HUES64 (cell line): ENCODE measurements at regions not wholly inside any gene's neighbourhood (a gene's known extent, or its start where the extent isn't known, plus 50 kb on each side); places are given as distances from the start of the nearest gene placed in this dataset.
A peak's percentile ranks its signal among the peaks of the same experiment; 100 is the strongest.

ENCODE experiments used
- H3K27ac ChIP-seq: 2 replicates; pipeline ENCODE4 v1.7.0; 2013; ENCODE audit warnings: low read depth, low read length, inconsistent platforms
- H3K27me3 ChIP-seq: 2 replicates; pipeline ENCODE4 v1.6.1; 2013; ENCODE audit warnings: mild to moderate bottlenecking, low read length; ENCODE audit not compliant: insufficient read depth
- H3K36me3 ChIP-seq: 2 replicates; pipeline ENCODE4 v1.6.1; 2013; ENCODE audit warnings: mild to moderate bottlenecking, low read length; ENCODE audit not compliant: insufficient read depth
- H3K4me1 ChIP-seq: 2 replicates; pipeline ENCODE4 v1.6.1; 2013; ENCODE audit warnings: mild to moderate bottlenecking, low read length, moderate library complexity; ENCODE audit not compliant: insufficient read depth
- H3K4me3 ChIP-seq: 2 replicates; pipeline ENCODE4 v1.5.1; 2013; ENCODE audit warnings: mild to moderate bottlenecking, low read length, moderate library complexity
- H3K9ac ChIP-seq: 2 replicates; pipeline ENCODE4 v1.6.1; 2013; ENCODE audit warnings: mild to moderate bottlenecking, low read depth, low read length
- H3K9me3 ChIP-seq: 2 replicates; pipeline ENCODE4 v1.6.1; 2013; ENCODE audit warnings: low read depth, low read length; ENCODE audit not compliant: insufficient read depth
- WGBS: fragments of 150-250, 120-280 bp; methylation state at CpG from one replicate; pipeline ENCODE4 v1.1.7; 2013; ENCODE audit warnings: missing lambda C conversion rate; 5-methylcytosine and 5-hydroxymethylcytosine counted together

GRCh38 chr2:174669336-174669735 lies 71.7 kb upstream of the WIPF1 start:
- 95% methylated on average over 5 of the region's 5 CpGs for WGBS
- no peak overlapping the region for H3K4me3 ChIP-seq
- H3K4me1 ChIP-seq = peaks cover 12% of the 10 kb centered on the region
- no peak overlapping the region for H3K9ac ChIP-seq
- H3K9me3 ChIP-seq = peaks cover 19% of the 10 kb centered on the region
- H3K27ac ChIP-seq = no peak overlapping the region
- peaks cover 10% of the 10 kb centered on the region; the same call in 1 of the 2 replicates for H3K36me3 ChIP-seq
- H3K27me3 ChIP-seq = no peaks in the 10 kb centered on the region

GRCh38 chr2:174668075-174668474 lies 70.5 kb upstream of the WIPF1 start:
- peaks cover 12% of the 10 kb centered on the region for H3K4me1 ChIP-seq

GRCh38 chr2:174667250-174667860 lies 69.8 kb upstream of the WIPF1 start:
- Histone ChIP-seq H3K27ac (no peak overlapping the region), H3K4me3 (no peak overlapping the region), H3K27me3 (no peaks in the 10 kb centered on the region), H3K36me3 (peaks cover 4% of the 10 kb centered on the region; the same call in 1 of the 2 replicates), H3K4me1 (peaks cover 16% of the 10 kb centered on the region), H3K9ac (0 out of 2 replicates have a peak overlapping the region, but pooled peaks have one; percentile 7), H3K9me3 (peaks cover 9% of the 10 kb centered on the region)
- 64% methylated on average over 6 of the region's 6 CpGs for whole genome bisulfite sequencing

More at GRCh38 chr2:174668075-174668474, 70.5 kb upstream of the WIPF1 start:
- H3K4me3 ChIP-seq = no peak overlapping the region
- H3K36me3 ChIP-seq = peaks cover 10% of the 10 kb centered on the region; the same call in 1 of the 2 replicates
- H3K9ac ChIP-seq = no peak overlapping the region
- 88% methylated on average over 6 of the region's 7 CpGs for WGBS
- no peak overlapping the region for H3K27ac ChIP-seq
- H3K9me3 ChIP-seq = peaks cover 16% of the 10 kb centered on the region
- H3K27me3 ChIP-seq = no peaks in the 10 kb centered on the region

- Histone ChIP-seq H3K9me3 (0 out of 2 replicates have a peak, but pooled peaks cover 4% of the 10 kb centered on the region), H3K4me3 (no peak overlapping the region), H3K27me3 (no peaks in the 10 kb centered on the region), H3K9ac (no peak overlapping the region), H3K4me1 (peaks cover 16% of the 10 kb centered on the region), H3K36me3 (no peaks in the 10 kb centered on the region), H3K27ac (no peak overlapping the region)
- 86% methylated on average over 5 of the region's 5 CpGs for WGBS
Measured at GRCh38 chr2:174666845-174667244, 69.2 kb upstream of the WIPF1 start.

GRCh38 chr2:174666312-174666711 lies 68.7 kb upstream of the WIPF1 start:
- Histone ChIP-seq H3K27me3 (no peaks in the 10 kb centered on the region), H3K27ac (no peak overlapping the region), H3K4me3 (no peak overlapping the region), H3K9me3 (0 out of 2 replicates have a peak, but pooled peaks cover 2% of the 10 kb centered on the region), H3K9ac (no peak overlapping the region), H3K36me3 (no peaks in the 10 kb centered on the region), H3K4me1 (peaks cover 16% of the 10 kb centered on the region)

GRCh38 chr2:174664084-174664759 lies 66.6 kb upstream of the WIPF1 start:
- no peak overlapping the region for H3K4me3 ChIP-seq
- no peaks in the 10 kb centered on the region for H3K27me3 ChIP-seq
- WGBS = 90% methylated on average over 7 of the region's 7 CpGs
- H3K4me1 ChIP-seq = peaks cover 16% of the 10 kb centered on the region
- no peak overlapping the region for H3K27ac ChIP-seq
- no peaks in the 10 kb centered on the region for H3K9me3 ChIP-seq
- H3K9ac ChIP-seq = no peak overlapping the region
- no peaks in the 10 kb centered on the region for H3K36me3 ChIP-seq

GRCh38 chr2:174663550-174663949 lies 65.9 kb upstream of the WIPF1 start:
- Histone ChIP-seq H3K27ac (no peak overlapping the region), H3K9me3 (no peaks in the 10 kb centered on the region), H3K36me3 (no peaks in the 10 kb centered on the region), H3K9ac (no peak overlapping the region), H3K4me3 (no peak overlapping the region), H3K27me3 (no peaks in the 10 kb centered on the region), H3K4me1 (peaks cover 16% of the 10 kb centered on the region)
- WGBS = 92% methylated on average over 7 of the region's 7 CpGs

- peaks cover 15% of the 10 kb centered on the region for H3K4me1 ChIP-seq
- no peak overlapping the region for H3K9ac ChIP-seq
- WGBS = 96% methylated on average over 2 of the region's 3 CpGs
- H3K4me3 ChIP-seq = no peak overlapping the region
- H3K27me3 ChIP-seq = no peaks in the 10 kb centered on the region
- no peak overlapping the region for H3K27ac ChIP-seq
- H3K9me3 ChIP-seq = no peaks in the 10 kb centered on the region
- no peaks in the 10 kb centered on the region for H3K36me3 ChIP-seq
Measured at GRCh38 chr2:174662859-174663258, 65.3 kb upstream of the WIPF1 start.

- Histone ChIP-seq H3K4me1 (peaks cover 11% of the 10 kb centered on the region), H3K9me3 (no peaks in the 10 kb centered on the region), H3K27me3 (no peaks in the 10 kb centered on the region), H3K9ac (no peak overlapping the region), H3K4me3 (no peak overlapping the region), H3K27ac (no peak overlapping the region), H3K36me3 (no peaks in the 10 kb centered on the region)
- 93% methylated on average over 3 of the region's 3 CpGs for WGBS
Measured at GRCh38 chr2:174662459-174662858, 64.9 kb upstream of the WIPF1 start.

- Histone ChIP-seq H3K9ac (no peak overlapping the region), H3K4me1 (0 out of 2 replicates have a peak, but pooled peaks cover 4% of the 10 kb centered on the region), H3K27ac (no peak overlapping the region), H3K9me3 (0 out of 2 replicates have a peak, but pooled peaks cover 2% of the 10 kb centered on the region), H3K27me3 (no peaks in the 10 kb centered on the region), H3K36me3 (no peaks in the 10 kb centered on the region), H3K4me3 (no peak overlapping the region)
- 87% methylated on average over 9 of the region's 9 CpGs for WGBS
Measured at GRCh38 chr2:174660984-174661675, 63.5 kb upstream of the WIPF1 start.
